ENCODE measurements at regions not wholly inside any gene's neighbourhood (a gene's known extent, or its start where the extent isn't known, plus 50 kb on each side); places are given as distances from the start of the nearest gene placed in this dataset.

- Histone ChIP-seq H3K4me2 (ENCODE audit: low read depth, low read length, poor library complexity, severe bottlenecking) (no peak overlapping the region), H3K4me1 (ENCODE audit: insufficient read depth, low read length, poor library complexity, severe bottlenecking) (no peaks in the 10 kb centered on the region), H3K9ac (ENCODE audit: low read depth, low read length, poor library complexity, severe bottlenecking) (no peak overlapping the region), H3K9me2 (replicated peaks; ENCODE audit: low read depth, low read length) (no peaks in the 10 kb centered on the region), H3K36me3 (ENCODE audit: insufficient read depth, low read length) (no peaks in the 10 kb centered on the region), H3K9me3 (ENCODE audit: insufficient read depth, low read depth, low read length) (no peaks in the 10 kb centered on the region), H3F3A (ENCODE audit: low read depth) (no peaks in the 10 kb centered on the region), H3K27me3 (ENCODE audit: insufficient read depth, low read length, poor library complexity, severe bottlenecking) (no peaks in the 10 kb centered on the region), H3K79me2 (ENCODE audit: insufficient read depth, low read length) (no peaks in the 10 kb centered on the region), H2AFZ (ENCODE audit: low read length) (no peak overlapping the region), H3K4me3 (ENCODE audit: low read length, poor library complexity, severe bottlenecking) (no peak overlapping the region), H4K20me1 (ENCODE audit: insufficient read depth, low read length, poor library complexity, severe bottlenecking) (no peaks in the 10 kb centered on the region)
- TF ChIP-seq CTCF (conservative IDR thresholded peaks at IDR 0.05; ENCODE audit: low read length) (no peak), EZH2phosphoT487 (IDR thresholded peaks at IDR 0.05; ENCODE audit: borderline replicate concordance) (no peak)
These were observed 231.2 kb upstream of the TMTC1 start for GRCh38 chr12:30014991-30015390.

GRCh38 chr12:30012816-30013450 lies 229.2 kb upstream of the TMTC1 start:
- Histone ChIP-seq H3K9me3 (ENCODE audit: insufficient read depth, low read depth, low read length) (no peaks in the 10 kb centered on the region), H3K9ac (ENCODE audit: low read depth, low read length, poor library complexity, severe bottlenecking) (no peak overlapping the region), H4K20me1 (ENCODE audit: insufficient read depth, low read length, poor library complexity, severe bottlenecking) (no peaks in the 10 kb centered on the region), H2AFZ (ENCODE audit: low read length) (no peak overlapping the region), H3K4me2 (ENCODE audit: low read depth, low read length, poor library complexity, severe bottlenecking) (no peak overlapping the region), H3F3A (ENCODE audit: low read depth) (no peaks in the 10 kb centered on the region), H3K27me3 (ENCODE audit: insufficient read depth, low read length, poor library complexity, severe bottlenecking) (no peaks in the 10 kb centered on the region), H3K4me3 (ENCODE audit: low read length, poor library complexity, severe bottlenecking) (no peak overlapping the region), H3K36me3 (ENCODE audit: insufficient read depth, low read length) (no peaks in the 10 kb centered on the region), H3K79me2 (ENCODE audit: insufficient read depth, low read length) (no peaks in the 10 kb centered on the region), H3K4me1 (ENCODE audit: insufficient read depth, low read length, poor library complexity, severe bottlenecking) (no peaks in the 10 kb centered on the region), H3K9me2 (replicated peaks; ENCODE audit: low read depth, low read length) (no peaks in the 10 kb centered on the region)
- TF ChIP-seq EZH2phosphoT487 (IDR thresholded peaks at IDR 0.05; ENCODE audit: borderline replicate concordance): no peak

GRCh38 chr12:30010071-30011052 lies 226.6 kb upstream of the TMTC1 start:
- H3F3A ChIP-seq (ENCODE audit: low read depth): no peaks in the 10 kb centered on the region
- H3K79me2 ChIP-seq (ENCODE audit: insufficient read depth, low read length): no peaks in the 10 kb centered on the region
- no peak overlapping the region for H3K4me3 ChIP-seq (ENCODE audit: low read length, poor library complexity, severe bottlenecking)
- H4K20me1 ChIP-seq (ENCODE audit: insufficient read depth, low read length, poor library complexity, severe bottlenecking): no peaks in the 10 kb centered on the region
- no peaks in the 10 kb centered on the region for H3K27me3 ChIP-seq (ENCODE audit: insufficient read depth, low read length, poor library complexity, severe bottlenecking)
- no peak overlapping the region for H3K9ac ChIP-seq (ENCODE audit: low read depth, low read length, poor library complexity, severe bottlenecking)
- no peaks in the 10 kb centered on the region for H3K9me2 ChIP-seq (replicated peaks; ENCODE audit: low read depth, low read length)
- H2AFZ ChIP-seq (ENCODE audit: low read length): no peak overlapping the region
- no peak overlapping the region for H3K4me2 ChIP-seq (ENCODE audit: low read depth, low read length, poor library complexity, severe bottlenecking)
- H3K36me3 ChIP-seq (ENCODE audit: insufficient read depth, low read length): no peaks in the 10 kb centered on the region
- H3K9me3 ChIP-seq (ENCODE audit: insufficient read depth, low read depth, low read length): no peaks in the 10 kb centered on the region
- TF ChIP-seq EZH2phosphoT487 (IDR thresholded peaks at IDR 0.05; ENCODE audit: borderline replicate concordance) (no peak), CTCF (conservative IDR thresholded peaks at IDR 0.05; ENCODE audit: low read length) (no peak)
- H3K4me1 ChIP-seq (ENCODE audit: insufficient read depth, low read length, poor library complexity, severe bottlenecking): no peaks in the 10 kb centered on the region

All from Loucy (cell line).